Omental fat pad (tissue), 3 donors: ENCODE measurements at regions not wholly inside any gene's neighbourhood (a gene's known extent, or its start where the extent isn't known, plus 50 kb on each side); places are given as distances from the start of the nearest gene placed in this dataset.

Experiments
- ATAC-seq: fragments of 150-250 bp; one replicate; pipeline ENCODE4 v1.9.1; 2016; ENCODE audit warnings: mild to moderate bottlenecking, moderate library complexity; ENCODE audit not compliant: low FRiP score
- DNase-seq: peaks from one replicate; pipeline ENCODE4 v3.0.0-alpha.2; 2019; ENCODE audit warnings: low spot score
- TF ChIP-seq, protein P1 (sequence below), 3 donors: fragments of 450-650 bp; IDR thresholded peaks; one replicate each; pipeline ENCODE4 v1.5.1; 2016 to 2017; ENCODE audit warnings: antibody characterized with exemption in 3 of 3, mild to moderate bottlenecking in 3 of 3, moderate library complexity in 2 of 3

DNA sequence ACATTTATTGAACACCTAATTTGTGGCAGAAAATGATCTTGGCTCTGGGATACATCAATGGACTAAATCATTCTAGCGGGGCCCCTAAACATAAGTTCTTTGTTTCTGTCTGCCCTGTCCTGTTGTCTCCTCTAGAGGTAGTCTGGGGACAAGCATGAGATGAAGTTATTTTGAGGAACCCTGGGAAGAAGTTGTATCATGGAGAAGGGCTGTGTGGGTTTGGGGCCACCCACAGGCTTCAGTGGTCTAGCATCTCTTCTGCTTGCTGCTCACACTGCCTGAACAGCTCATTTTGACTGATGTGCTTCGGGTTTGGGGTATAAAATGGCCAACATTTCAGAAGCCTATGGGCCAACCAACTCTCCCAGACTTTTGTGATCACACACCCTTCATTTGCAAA, 50.3 kb upstream of the OSBPL11 start:
- no peak for ATAC-seq
- no peak for DNase-seq
- TF ChIP-seq, protein P1, sequence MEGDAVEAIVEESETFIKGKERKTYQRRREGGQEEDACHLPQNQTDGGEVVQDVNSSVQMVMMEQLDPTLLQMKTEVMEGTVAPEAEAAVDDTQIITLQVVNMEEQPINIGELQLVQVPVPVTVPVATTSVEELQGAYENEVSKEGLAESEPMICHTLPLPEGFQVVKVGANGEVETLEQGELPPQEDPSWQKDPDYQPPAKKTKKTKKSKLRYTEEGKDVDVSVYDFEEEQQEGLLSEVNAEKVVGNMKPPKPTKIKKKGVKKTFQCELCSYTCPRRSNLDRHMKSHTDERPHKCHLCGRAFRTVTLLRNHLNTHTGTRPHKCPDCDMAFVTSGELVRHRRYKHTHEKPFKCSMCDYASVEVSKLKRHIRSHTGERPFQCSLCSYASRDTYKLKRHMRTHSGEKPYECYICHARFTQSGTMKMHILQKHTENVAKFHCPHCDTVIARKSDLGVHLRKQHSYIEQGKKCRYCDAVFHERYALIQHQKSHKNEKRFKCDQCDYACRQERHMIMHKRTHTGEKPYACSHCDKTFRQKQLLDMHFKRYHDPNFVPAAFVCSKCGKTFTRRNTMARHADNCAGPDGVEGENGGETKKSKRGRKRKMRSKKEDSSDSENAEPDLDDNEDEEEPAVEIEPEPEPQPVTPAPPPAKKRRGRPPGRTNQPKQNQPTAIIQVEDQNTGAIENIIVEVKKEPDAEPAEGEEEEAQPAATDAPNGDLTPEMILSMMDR (IDR thresholded peaks at IDR 0.05) = no peak

DNA sequence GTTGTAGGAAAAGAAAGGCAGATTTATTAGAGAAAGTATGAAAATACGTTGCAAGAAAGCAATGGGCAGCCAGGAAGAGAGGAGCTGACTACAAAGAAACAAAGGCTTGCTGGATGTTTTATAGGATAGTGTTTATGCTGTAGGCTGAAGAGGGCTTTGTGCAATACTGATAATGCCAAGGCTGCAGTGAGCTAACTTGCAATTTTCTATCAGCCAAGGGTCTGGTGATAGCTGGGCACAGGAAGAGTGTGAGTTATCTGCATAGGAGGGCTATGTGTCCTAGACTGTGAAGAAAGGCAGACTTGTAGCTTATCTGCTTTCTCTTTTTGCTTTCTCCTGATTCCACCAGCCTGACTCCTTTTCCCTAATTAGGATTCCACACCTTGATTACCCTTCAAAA, 51.3 kb upstream of the OSBPL11 start:
- DNase-seq (no peak), ATAC-seq (no peak)
- TF ChIP-seq, protein P1 (IDR thresholded peaks at IDR 0.05) = no peak

DNA sequence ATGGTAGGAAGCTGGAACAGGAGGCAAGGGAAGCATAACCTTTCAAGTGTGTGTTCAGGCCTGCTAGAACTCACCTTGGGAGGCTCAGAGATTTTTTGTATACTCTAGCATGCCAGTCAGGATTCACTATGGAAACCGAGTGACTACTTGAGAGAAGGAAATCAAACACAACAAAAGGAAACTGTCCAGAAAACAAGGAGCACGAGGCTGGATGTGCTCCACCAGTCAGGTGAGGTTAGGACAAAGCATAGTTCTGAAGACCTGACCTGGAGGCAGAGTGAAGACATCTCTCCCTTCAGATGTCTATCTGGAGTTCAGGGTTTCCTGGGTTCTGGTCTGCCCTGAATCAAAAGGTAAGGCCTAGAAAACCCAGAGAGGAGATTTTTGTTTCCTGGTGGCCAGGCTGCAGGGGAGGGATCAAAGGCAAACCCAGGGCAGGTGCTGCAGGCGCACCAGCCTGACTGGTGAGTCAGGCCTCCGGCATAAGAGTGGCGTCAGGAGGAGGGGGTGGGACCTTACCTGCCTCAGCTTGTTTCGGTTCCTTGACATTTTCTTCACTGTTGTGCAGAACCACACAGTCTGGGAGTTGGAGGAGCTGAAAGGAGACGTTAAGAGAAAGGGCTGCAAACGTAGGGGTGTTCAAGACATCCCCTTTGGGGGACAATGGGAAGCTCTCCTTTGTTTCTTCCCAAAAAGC, 52.2 kb upstream of the OSBPL11 start:
- TF ChIP-seq, protein P1 (IDR thresholded peaks at IDR 0.05) = no peak
- ATAC-seq (no peak), DNase-seq (no peak)

DNA sequence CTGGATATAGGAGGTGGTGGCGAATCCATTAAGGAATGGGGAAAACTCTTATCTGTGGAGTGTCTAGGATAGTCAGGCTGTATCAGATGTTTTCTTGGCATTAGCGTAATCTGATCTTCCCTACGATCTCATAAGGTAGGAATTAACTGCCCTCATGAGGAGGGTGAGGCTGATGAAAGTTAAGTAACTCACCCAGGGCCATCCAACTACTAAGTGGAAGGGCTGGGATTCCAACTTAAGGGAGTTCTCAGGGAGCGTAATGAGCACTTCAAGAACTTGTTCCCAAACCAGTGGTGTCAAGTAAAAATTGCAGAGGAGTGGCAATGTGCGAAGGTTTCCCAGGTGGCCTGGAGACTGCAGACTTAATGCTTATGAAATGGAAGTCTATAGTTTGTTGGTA, 55.9 kb upstream of the OSBPL11 start:
- no peak for ATAC-seq
- TF ChIP-seq, protein P1 (IDR thresholded peaks at IDR 0.05) = no peak
- DNase-seq = no peak

DNA sequence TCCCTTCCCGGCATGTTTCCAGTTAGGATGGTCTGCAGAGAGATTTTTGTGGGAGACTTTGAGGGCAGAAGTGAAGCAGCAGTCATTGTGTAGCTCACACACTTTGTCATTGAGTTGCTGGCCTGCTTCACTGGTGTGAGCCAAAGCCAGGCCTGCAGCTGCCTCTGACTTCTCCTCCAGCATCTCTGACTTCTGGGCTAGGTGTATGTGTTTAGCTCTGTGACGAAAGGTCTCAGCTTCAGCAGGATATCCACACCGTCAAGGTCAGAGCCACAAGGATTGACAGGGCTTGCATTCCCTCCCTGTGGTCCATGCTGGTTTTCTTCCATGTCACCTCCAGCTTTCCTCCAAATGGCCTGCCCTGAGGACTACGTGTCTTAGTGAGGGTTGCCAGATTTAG, 57.1 kb upstream of the OSBPL11 start:
- DNase-seq (no peak), ATAC-seq (no peak)
- TF ChIP-seq, protein P1 (IDR thresholded peaks at IDR 0.05) = no peak

DNA sequence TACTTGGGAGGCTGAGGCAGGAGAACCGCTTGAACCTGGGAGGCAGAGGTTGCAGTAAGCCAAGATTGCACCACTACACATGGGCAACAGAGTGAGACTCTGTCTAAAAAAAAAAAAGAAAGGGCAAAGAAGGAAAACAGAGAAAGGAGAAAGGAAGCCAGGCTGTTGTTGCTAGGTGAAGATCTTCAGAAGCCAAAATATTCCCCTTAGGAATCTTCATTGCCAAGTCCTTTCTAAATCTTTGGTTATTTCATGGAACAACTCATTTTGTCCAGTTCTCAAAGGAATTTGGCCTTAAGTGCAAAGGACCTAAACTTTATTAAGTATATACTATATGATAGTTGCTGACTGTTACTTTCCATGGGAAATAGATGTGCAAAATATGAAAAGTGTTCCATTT, 59.2 kb upstream of the OSBPL11 start:
- TF ChIP-seq, protein P1 (IDR thresholded peaks at IDR 0.05) = no peak
- ATAC-seq (no peak), DNase-seq (no peak)

DNA sequence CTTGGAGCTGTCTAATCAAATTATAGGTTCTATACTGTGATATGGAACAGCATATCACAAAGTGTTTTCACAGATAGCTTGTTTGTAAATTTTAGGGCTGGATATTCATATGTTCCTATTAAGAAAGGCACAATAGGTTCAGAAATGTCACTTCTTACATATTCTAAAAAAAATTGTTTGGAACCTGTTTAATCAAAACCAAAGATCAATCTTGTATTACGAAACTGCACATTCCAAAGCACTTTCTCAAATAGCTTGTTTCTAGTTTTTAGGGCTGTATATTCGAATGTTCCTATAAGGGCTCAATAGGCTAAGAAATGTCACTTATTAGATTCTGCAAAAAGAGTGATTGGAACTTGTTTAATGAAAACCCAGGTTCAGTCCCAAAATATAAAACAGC, 67.4 kb upstream of the OSBPL11 start:
- no peak for ATAC-seq
- TF ChIP-seq, protein P1 (IDR thresholded peaks at IDR 0.05) = no peak
- DNase-seq = no peak
